ENCODE measurements at regions not wholly inside any gene's neighbourhood (a gene's known extent, or its start where the extent isn't known, plus 50 kb on each side); places are given as distances from the start of the nearest gene placed in this dataset.

GRCh38 chr1:25048728-25049127 lies 118.7 kb upstream of the RUNX3 start:
- CTCF ChIA-PET: interaction anchor here (1.0 to 1.3 kb wide), 2 partner anchors 85 to 218 kb away, joined by 3 to 4 read pairs; no protein-coding TSS in a partner anchor
- H3K9me3 ChIP-seq (ENCODE audit: low read length): no peaks in the 10 kb centered on the region

GRCh38 chr1:25047506-25048240 lies 117.6 kb upstream of the RUNX3 start:
- Histone ChIP-seq H3K4me1 (ENCODE audit: insufficient read depth, low read length) (no peaks in the 10 kb centered on the region), H3K9me3 (ENCODE audit: low read length) (no peaks in the 10 kb centered on the region), H3K27me3 (ENCODE audit: insufficient read depth, low read length, poor library complexity, severe bottlenecking) (no peaks in the 10 kb centered on the region), H3K4me3 (ENCODE audit: low read length) (no peak overlapping the region), H3K27ac (ENCODE audit: low read depth, low read length) (no peak overlapping the region), H3K36me3 (ENCODE audit: insufficient read depth, low read length) (no peaks in the 10 kb centered on the region)
- DNase-seq: no peak
- no peaks in the 10 kb centered on the region for H3K27me3 Mint-ChIP-seq
- peaks cover 0 to 2% (median 0%) of the 10 kb centered on the region in 5 donors for H3K9me3 Mint-ChIP-seq
- no peaks in the 10 kb centered on the region for H3K36me3 Mint-ChIP-seq
- peaks cover 8 to 17% (median 8%) of the 10 kb centered on the region in 3 donors for H3K4me1 Mint-ChIP-seq
- no peak overlapping the region for H3K4me3 Mint-ChIP-seq
- POLR2A ChIA-PET: no interaction called here
- peak overlapping the region in 1 of 8 donors; percentile 61 for H3K27ac Mint-ChIP-seq
- CTCF ChIA-PET: interaction anchor here (1.0 to 3.7 kb wide), 3 partner anchors 10 to 200 kb away, joined by 3 to 19 read pairs (median 8); no protein-coding TSS in a partner anchor

More at GRCh38 chr1:25048728-25049127, 118.7 kb upstream of the RUNX3 start:
- peak overlapping the region in 2 of 8 donors; percentile 57 to 90 for H3K27ac Mint-ChIP-seq
- H3K36me3 Mint-ChIP-seq: peaks cover 0 to 2% (median 0%) of the 10 kb centered on the region in 3 donors
- no peaks in the 10 kb centered on the region for H3K27me3 ChIP-seq (ENCODE audit: insufficient read depth, low read length, poor library complexity, severe bottlenecking)
- H3K9me3 Mint-ChIP-seq: no peaks in the 10 kb centered on the region
- no peak overlapping the region for H3K4me3 Mint-ChIP-seq
- H3K4me3 ChIP-seq (ENCODE audit: low read length): no peak overlapping the region
- H3K4me1 ChIP-seq (ENCODE audit: insufficient read depth, low read length): no peaks in the 10 kb centered on the region
- no peaks in the 10 kb centered on the region for H3K36me3 ChIP-seq (ENCODE audit: insufficient read depth, low read length)
- POLR2A ChIA-PET: no interaction called here
- H3K4me1 Mint-ChIP-seq: peaks cover 4 to 9% (median 5%) of the 10 kb centered on the region in 3 donors
- H3K27me3 Mint-ChIP-seq: no peaks in the 10 kb centered on the region
- no peak overlapping the region for H3K27ac ChIP-seq (ENCODE audit: low read depth, low read length)
- DNase-seq: no peak

GRCh38 chr1:25046194-25046532 lies 116.1 kb upstream of the RUNX3 start:
- Mint-ChIP-seq H3K9me3 (peaks cover 0 to 2% (median 0%) of the 10 kb centered on the region in 5 donors), H3K4me3 (no peak overlapping the region), H3K27me3 (no peaks in the 10 kb centered on the region), H3K27ac (no peak overlapping the region), H3K36me3 (peaks cover 0 to under 1% (median 0%) of the 10 kb centered on the region in 3 donors), H3K4me1 (peaks cover 17 to 33% (median 17%) of the 10 kb centered on the region in 3 donors)
- H3K27ac ChIP-seq (ENCODE audit: low read depth, low read length): no peak overlapping the region
- no peak for DNase-seq
- no peak overlapping the region for H3K4me3 ChIP-seq (ENCODE audit: low read length)
- H3K27me3 ChIP-seq (ENCODE audit: insufficient read depth, low read length, poor library complexity, severe bottlenecking): no peaks in the 10 kb centered on the region
- no peaks in the 10 kb centered on the region for H3K9me3 ChIP-seq (ENCODE audit: low read length)
- POLR2A ChIA-PET: no interaction called here
- CTCF ChIA-PET: interaction anchor here (1.1 to 4.5 kb wide), 4 partner anchors 9 to 198 kb away, joined by 3 to 21 read pairs (median 14); no protein-coding TSS in a partner anchor
- H3K4me1 ChIP-seq (ENCODE audit: insufficient read depth, low read length): no peaks in the 10 kb centered on the region
- no peaks in the 10 kb centered on the region for H3K36me3 ChIP-seq (ENCODE audit: insufficient read depth, low read length)

GRCh38 chr1:25045480-25046193 lies 115.6 kb upstream of the RUNX3 start:
- no peak overlapping the region for H3K4me3 ChIP-seq (ENCODE audit: low read length)

DNA sequence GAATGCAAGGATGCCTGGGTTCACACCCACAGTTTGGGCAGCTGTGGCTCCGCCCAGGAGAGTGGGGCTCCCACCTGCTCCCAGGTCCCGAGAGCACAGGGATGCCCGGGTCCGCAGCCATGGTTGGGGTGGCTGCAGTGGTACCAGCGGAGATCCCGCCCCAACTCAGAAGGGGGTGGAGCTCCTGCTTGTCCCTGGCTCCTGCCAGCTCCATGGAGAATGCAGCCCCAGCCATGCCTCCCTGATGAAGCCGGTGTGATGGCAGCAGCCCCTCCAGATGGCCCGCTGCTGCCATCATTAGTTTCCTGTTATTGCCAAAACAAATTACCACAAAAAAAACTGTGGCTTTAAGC lies 113.1 kb upstream of the RUNX3 start:
- POLR2A ChIA-PET: interaction anchor here (1.0 kb wide), 1 partner anchor 57 kb away, joined by 3 read pairs; no protein-coding TSS in a partner anchor
- no peaks in the 10 kb centered on the region for H3K27me3 ChIP-seq (ENCODE audit: insufficient read depth, low read length, poor library complexity, severe bottlenecking)
- peak in 1 of 5 donors; percentile 15 for DNase-seq
- peaks cover 26 to 43% (median 28%) of the 10 kb centered on the region in 3 donors for H3K4me1 Mint-ChIP-seq
- H3K4me3 ChIP-seq (ENCODE audit: low read length): no peak overlapping the region
- peaks cover 5% of the 10 kb centered on the region for H3K4me1 ChIP-seq (ENCODE audit: insufficient read depth, low read length)
- peaks cover 0 to 3% (median 0%) of the 10 kb centered on the region in 3 donors for H3K36me3 Mint-ChIP-seq
- no peaks in the 10 kb centered on the region for H3K9me3 ChIP-seq (ENCODE audit: low read length)
- H3K27ac ChIP-seq (ENCODE audit: low read depth, low read length): no peak overlapping the region
- no peaks in the 10 kb centered on the region for H3K27me3 Mint-ChIP-seq
- CTCF ChIA-PET: interaction anchor here (1.2 to 13.3 kb wide), 6 partner anchors 21 to 112 kb away, joined by 3 to 234 read pairs (median 8); partner anchors contain the start of gene RUNX3
- peaks cover 0 to 2% (median 0%) of the 10 kb centered on the region in 5 donors for H3K9me3 Mint-ChIP-seq
- no peak overlapping the region for H3K27ac Mint-ChIP-seq
- H3K36me3 ChIP-seq (ENCODE audit: insufficient read depth, low read length): no peaks in the 10 kb centered on the region
- H3K4me3 Mint-ChIP-seq: peak overlapping the region in 1 of 7 donors; percentile 28

More at GRCh38 chr1:25045480-25046193, 115.6 kb upstream of the RUNX3 start:
- Histone ChIP-seq H3K9me3 (ENCODE audit: low read length) (no peaks in the 10 kb centered on the region), H3K27me3 (ENCODE audit: insufficient read depth, low read length, poor library complexity, severe bottlenecking) (no peaks in the 10 kb centered on the region), H3K36me3 (ENCODE audit: insufficient read depth, low read length) (no peaks in the 10 kb centered on the region), H3K27ac (ENCODE audit: low read depth, low read length) (no peak overlapping the region), H3K4me1 (ENCODE audit: insufficient read depth, low read length) (no peaks in the 10 kb centered on the region)
- Mint-ChIP-seq H3K4me1 (peaks cover 20 to 35% (median 22%) of the 10 kb centered on the region in 3 donors), H3K27ac (peak overlapping the region in 1 of 8 donors; percentile 14), H3K4me3 (no peak overlapping the region), H3K9me3 (peaks cover 0 to 2% (median 0%) of the 10 kb centered on the region in 5 donors), H3K36me3 (peaks cover 0 to 3% (median 0%) of the 10 kb centered on the region in 3 donors), H3K27me3 (no peaks in the 10 kb centered on the region)
- POLR2A ChIA-PET: interaction anchor here (0.5 kb wide), 1 partner anchor 222 kb away, joined by 4 read pairs; no protein-coding TSS in a partner anchor
- DNase-seq: no peak
- CTCF ChIA-PET: interaction anchor here (1.1 to 4.5 kb wide), 4 partner anchors 8 to 198 kb away, joined by 3 to 21 read pairs (median 14); no protein-coding TSS in a partner anchor

DNA sequence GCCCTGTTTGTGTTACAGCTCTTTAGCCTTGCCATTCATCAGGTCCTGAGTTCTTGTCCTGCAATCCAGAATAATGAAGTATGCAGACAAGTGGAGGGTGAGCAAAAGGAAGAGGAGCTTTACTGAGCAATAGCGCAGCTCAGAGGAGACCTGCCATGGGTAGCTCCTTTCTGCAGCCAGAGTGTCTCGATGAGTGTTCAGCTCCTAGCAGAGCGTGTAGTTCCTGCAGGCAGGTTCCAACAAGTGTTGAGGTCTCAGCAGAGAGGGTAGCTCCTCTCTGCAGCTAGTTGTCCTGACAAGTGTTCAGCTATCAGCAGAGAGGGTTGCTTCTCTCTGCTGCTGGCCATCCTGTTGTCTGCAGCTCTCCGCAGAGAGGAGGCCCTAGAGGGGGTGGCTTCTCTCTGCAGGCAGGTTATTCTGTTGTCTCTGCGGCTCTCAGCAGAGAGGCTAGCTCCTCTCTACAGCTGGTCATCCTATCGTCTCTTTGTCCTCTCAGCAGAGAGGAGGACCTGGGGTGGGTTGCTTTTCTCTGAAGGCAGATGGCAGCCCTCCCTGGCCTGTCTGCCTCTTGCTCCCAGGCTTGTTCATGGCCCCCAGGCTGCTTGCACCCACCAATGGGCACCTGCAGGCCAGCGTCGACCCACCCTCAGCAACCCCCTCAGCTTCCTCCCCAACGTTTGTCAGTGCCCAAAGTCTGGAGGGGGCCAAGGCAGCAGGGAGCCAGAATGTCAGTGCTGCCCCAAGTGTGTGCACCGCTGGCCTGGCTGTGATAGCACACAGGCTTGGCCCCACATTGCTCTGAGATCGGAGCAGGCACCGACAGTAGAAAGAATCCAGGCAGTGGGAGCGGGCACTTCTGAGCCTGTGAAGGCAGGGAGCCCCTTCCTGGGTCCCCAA lies 112.5 kb upstream of the RUNX3 start:
- ChIA-PET CTCF (interaction anchor here (0.8 to 13.3 kb wide), 11 partner anchors 9 to 194 kb away, joined by 3 to 234 read pairs (median 4); partner anchors contain the start of gene RUNX3), POLR2A (interaction anchor here (0.8 to 1.2 kb wide), 2 partner anchors 78 to 130 kb away, joined by 3 to 7 read pairs; no protein-coding TSS in a partner anchor)
- Mint-ChIP-seq H3K36me3 (peaks cover 0 to 3% (median 0%) of the 10 kb centered on the region in 3 donors), H3K27ac (peak overlapping the region in 2 of 8 donors; percentile 55 to 65), H3K4me3 (peak overlapping the region in 1 of 7 donors; percentile 49), H3K27me3 (no peaks in the 10 kb centered on the region), H3K4me1 (peaks cover 29 to 48% (median 33%) of the 10 kb centered on the region in 3 donors), H3K9me3 (peaks cover 0 to 2% (median 0%) of the 10 kb centered on the region in 5 donors)
- Histone ChIP-seq H3K9me3 (ENCODE audit: low read length) (no peaks in the 10 kb centered on the region), H3K27me3 (ENCODE audit: insufficient read depth, low read length, poor library complexity, severe bottlenecking) (no peaks in the 10 kb centered on the region), H3K36me3 (ENCODE audit: insufficient read depth, low read length) (no peaks in the 10 kb centered on the region), H3K4me1 (ENCODE audit: insufficient read depth, low read length) (peaks cover 10% of the 10 kb centered on the region), H3K4me3 (ENCODE audit: low read length) (no peak overlapping the region), H3K27ac (ENCODE audit: low read depth, low read length) (no peak overlapping the region)
- DNase-seq: peak in 1 of 5 donors; percentile 41

DNA sequence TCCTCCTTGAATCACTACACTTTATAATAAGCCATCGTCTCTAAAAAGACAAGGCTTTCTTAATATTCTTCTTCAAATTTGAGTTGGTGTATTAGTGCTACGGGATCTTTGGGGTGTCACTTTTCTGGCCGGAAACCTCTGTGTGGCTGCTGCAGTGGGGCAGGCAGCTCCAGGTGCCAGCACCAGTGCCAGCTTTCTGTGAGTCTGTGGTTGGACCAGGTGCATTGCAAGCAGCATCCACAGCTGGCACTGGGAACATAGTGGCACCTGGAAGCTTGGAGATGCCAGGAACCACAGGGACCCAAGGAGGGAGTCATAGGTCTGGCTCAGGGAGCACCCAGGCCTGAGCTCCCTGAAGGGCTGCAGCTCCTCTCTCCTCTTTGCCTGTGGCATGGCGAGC lies 111.8 kb upstream of the RUNX3 start:
- no peak overlapping the region for H3K27ac ChIP-seq (ENCODE audit: low read depth, low read length)
- POLR2A ChIA-PET: interaction anchor here (0.8 to 1.2 kb wide), 2 partner anchors 77 to 129 kb away, joined by 3 to 7 read pairs; no protein-coding TSS in a partner anchor
- no peaks in the 10 kb centered on the region for H3K27me3 ChIP-seq (ENCODE audit: insufficient read depth, low read length, poor library complexity, severe bottlenecking)
- CTCF ChIA-PET: interaction anchor here (0.8 to 13.3 kb wide), 9 partner anchors 9 to 194 kb away, joined by 3 to 234 read pairs (median 4); partner anchors contain the start of gene RUNX3
- Mint-ChIP-seq H3K27me3 (peaks cover 0 to 1% of the 10 kb centered on the region in 2 donors), H3K36me3 (peaks cover 0 to 3% (median 0%) of the 10 kb centered on the region in 3 donors), H3K4me3 (peak overlapping the region in 3 of 7 donors; percentile 4 to 83 (median 32)), H3K4me1 (peaks cover 35 to 54% (median 39%) of the 10 kb centered on the region in 3 donors), H3K27ac (peak overlapping the region in 2 of 8 donors; percentile 45 to 73), H3K9me3 (peaks cover 0 to 2% (median 0%) of the 10 kb centered on the region in 5 donors)
- H3K4me1 ChIP-seq (ENCODE audit: insufficient read depth, low read length): peaks cover 17% of the 10 kb centered on the region
- no peaks in the 10 kb centered on the region for H3K9me3 ChIP-seq (ENCODE audit: low read length)
- DNase-seq: peak in 1 of 5 donors; percentile 20
- H3K4me3 ChIP-seq (ENCODE audit: low read length): no peak overlapping the region
- H3K36me3 ChIP-seq (ENCODE audit: insufficient read depth, low read length): no peaks in the 10 kb centered on the region
